Upper lobe of left lung (tissue), 6 donors: ENCODE measurements at regions not wholly inside any gene's neighbourhood (a gene's known extent, or its start where the extent isn't known, plus 50 kb on each side); places are given as distances from the start of the nearest gene placed in this dataset.

ENCODE experiments used
- ATAC-seq, 2 donors: fragments of 200-7000 bp; cut with Tn5 transposase; one replicate each; pipeline ENCODE4 v1.9.1; 2022; ENCODE audit warnings: mild to moderate bottlenecking in 2 of 2, moderate library complexity in 2 of 2; ENCODE audit not compliant: low FRiP score in 2 of 2
- DNase-seq, 2 donors: peaks; one replicate each; pipeline ENCODE4 v3.0.0-alpha.2; 2019 to 2020
- H3K27ac ChIP-seq, 4 donors: fragments of 200-600 bp; sonication (generic); one replicate each; pipeline ENCODE4 v1.5.1; 2016 to 2019
- H3K27me3 ChIP-seq, 4 donors: fragments of 200-600 bp; sonication (generic); one replicate each; pipeline ENCODE4 v1.5.1; 2017 to 2019
- H3K36me3 ChIP-seq, 4 donors: fragments of 200-600 bp; sonication (generic); one replicate each; pipeline ENCODE4 v1.5.1; 2016 to 2019
- H3K4me1 ChIP-seq, 4 donors: fragments of 200-600 bp; sonication (generic); one replicate each; pipeline ENCODE4 v1.5.1; 2018 to 2019
- H3K4me3 ChIP-seq, 4 donors: fragments of 200-600 bp; sonication (generic); one replicate each; pipeline ENCODE4 v1.5.1; 2017 to 2019; ENCODE audit warnings: mild to moderate bottlenecking in 2 of 4, moderate library complexity in 1 of 4
- H3K9me3 ChIP-seq, 4 donors: fragments of 200-600 bp; sonication (generic); one replicate each; pipeline ENCODE4 v1.5.1; 2018 to 2019
- EP300 ChIP-seq, 4 donors: sonication (generic); formaldehyde crosslinking; IDR thresholded peaks; one replicate each; pipeline ENCODE4 v1.5.1; 2017; ENCODE audit warnings: antibody characterized with exemption in 4 of 4, control low read depth in 2 of 4
- POLR2A ChIP-seq, 4 donors: fragments of 450-650 bp; IDR thresholded peaks; one replicate each; pipeline ENCODE4 v1.5.1; 2016 to 2017; ENCODE audit warnings: antibody characterized with exemption in 4 of 4, mild to moderate bottlenecking in 2 of 4
- POLR2AphosphoS5 ChIP-seq, 2 donors: sonication (generic); formaldehyde crosslinking; IDR thresholded peaks; one replicate each; pipeline ENCODE4 v1.5.1; 2017; ENCODE audit warnings: antibody characterized with exemption in 2 of 2
- WGBS, 2 donors: methylation state at CpG; one replicate each; pipeline ENCODE4 v1.1.5; 2017 to 2018; 5-methylcytosine and 5-hydroxymethylcytosine counted together
- TF ChIP-seq, protein P1 (sequence below), 6 experiments: fragments of 450-650 bp in 4 of 6; fragments of 200-600 bp in 2 of 6; sonication (generic) in 2 of 6; IDR thresholded peaks; one replicate each; pipeline ENCODE4 v1.5.1; 2016 to 2019; ENCODE audit warnings: antibody characterized with exemption in 6 of 6
- donor health status: DM: no; HTN: no; CAD: no; lungs with moderate emphysema.
- donor health status: DM: no; HTN: yes; CAD: no; lungs with severe emphysema.

DNA sequence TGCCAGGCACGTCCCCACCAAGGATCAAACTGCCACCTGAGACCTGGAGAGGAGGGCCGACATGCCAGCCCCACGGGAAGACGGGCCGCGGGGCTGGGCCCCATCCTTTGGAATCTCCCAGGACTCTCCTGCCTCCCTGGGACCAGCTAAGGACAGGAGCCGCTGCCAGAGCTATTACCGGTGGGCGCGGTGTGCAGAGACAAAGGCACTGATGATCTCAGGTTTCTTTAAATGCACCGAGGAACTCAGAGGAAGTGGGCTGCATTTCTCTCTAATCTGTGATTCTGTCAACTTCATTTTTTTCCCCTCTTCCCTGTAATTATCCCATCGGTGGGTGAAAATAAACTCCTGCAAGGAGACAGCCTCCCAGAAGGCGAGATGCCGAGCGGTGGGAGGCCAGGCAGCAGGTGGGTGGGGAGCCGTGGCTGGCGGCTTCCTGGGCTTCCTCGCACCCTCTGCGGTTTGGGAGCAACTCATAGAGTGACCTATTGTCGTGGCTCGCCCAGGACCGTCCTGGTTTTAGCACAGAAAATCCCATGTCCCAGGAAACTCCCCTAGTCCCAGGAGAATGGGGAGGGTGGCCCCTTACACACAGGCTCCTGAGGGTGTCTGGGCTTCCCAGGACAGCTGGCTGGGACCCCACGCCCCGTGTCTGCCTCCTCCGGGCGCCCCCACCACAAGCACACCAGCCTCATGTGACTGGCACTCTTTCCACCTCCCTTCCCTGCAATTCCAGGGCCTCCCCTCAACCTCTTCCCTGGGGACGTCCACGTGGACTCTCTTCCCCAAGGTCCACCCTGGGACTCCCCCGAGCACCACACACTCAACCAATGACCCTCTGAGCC, 62.3 kb upstream of the ADRA2C start:
- TF ChIP-seq EP300 (IDR thresholded peaks at IDR 0.05) (no peak), POLR2A (IDR thresholded peaks at IDR 0.05) (no peak)
- H3K36me3 ChIP-seq, result no peaks in the 10 kb centered on the region
- no peaks in the 10 kb centered on the region for H3K9me3 ChIP-seq
- WGBS, 2 donors, result 40 to 46% methylated on average over 18 to 24 of the region's 29 CpGs
- no peak overlapping the region for H3K4me3 ChIP-seq
- no peaks in the 10 kb centered on the region for H3K4me1 ChIP-seq
- H3K27me3 ChIP-seq, result peaks cover 0 to 23% (median 6%) of the 10 kb centered on the region in 4 donors
- ATAC-seq, result no peak
- DNase-seq, result peak in 1 of 2 donors; percentile 52
- no peak overlapping the region for H3K27ac ChIP-seq

DNA sequence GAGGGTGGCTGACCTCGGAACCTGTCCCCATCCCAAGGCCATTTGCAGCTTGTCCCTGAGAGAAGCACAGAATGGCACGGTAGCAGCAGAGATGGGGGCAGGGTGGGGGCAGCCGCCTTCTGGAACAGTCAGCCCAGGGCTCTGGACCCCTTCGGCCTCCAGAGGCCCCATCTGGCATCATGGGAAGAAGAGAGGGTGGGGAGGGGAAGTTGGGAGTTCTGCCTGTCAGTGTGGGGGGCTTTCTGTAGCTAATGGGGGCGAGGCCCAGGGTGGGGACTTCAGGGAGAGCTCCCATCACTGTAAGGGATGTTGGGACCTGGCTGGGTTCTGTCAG, 62.9 kb upstream of the ADRA2C start:
- no peaks in the 10 kb centered on the region for H3K4me1 ChIP-seq
- no peak for ATAC-seq
- H3K36me3 ChIP-seq, result no peaks in the 10 kb centered on the region
- no peak for DNase-seq
- TF ChIP-seq EP300 (IDR thresholded peaks at IDR 0.05), result no peak
- no peak for TF ChIP-seq POLR2A (IDR thresholded peaks at IDR 0.05)
- TF ChIP-seq, protein P1, sequence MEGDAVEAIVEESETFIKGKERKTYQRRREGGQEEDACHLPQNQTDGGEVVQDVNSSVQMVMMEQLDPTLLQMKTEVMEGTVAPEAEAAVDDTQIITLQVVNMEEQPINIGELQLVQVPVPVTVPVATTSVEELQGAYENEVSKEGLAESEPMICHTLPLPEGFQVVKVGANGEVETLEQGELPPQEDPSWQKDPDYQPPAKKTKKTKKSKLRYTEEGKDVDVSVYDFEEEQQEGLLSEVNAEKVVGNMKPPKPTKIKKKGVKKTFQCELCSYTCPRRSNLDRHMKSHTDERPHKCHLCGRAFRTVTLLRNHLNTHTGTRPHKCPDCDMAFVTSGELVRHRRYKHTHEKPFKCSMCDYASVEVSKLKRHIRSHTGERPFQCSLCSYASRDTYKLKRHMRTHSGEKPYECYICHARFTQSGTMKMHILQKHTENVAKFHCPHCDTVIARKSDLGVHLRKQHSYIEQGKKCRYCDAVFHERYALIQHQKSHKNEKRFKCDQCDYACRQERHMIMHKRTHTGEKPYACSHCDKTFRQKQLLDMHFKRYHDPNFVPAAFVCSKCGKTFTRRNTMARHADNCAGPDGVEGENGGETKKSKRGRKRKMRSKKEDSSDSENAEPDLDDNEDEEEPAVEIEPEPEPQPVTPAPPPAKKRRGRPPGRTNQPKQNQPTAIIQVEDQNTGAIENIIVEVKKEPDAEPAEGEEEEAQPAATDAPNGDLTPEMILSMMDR (IDR thresholded peaks at IDR 0.05), result no peak
- TF ChIP-seq POLR2AphosphoS5 (IDR thresholded peaks at IDR 0.05), result no peak
- no peak overlapping the region for H3K27ac ChIP-seq
- peaks cover 0 to 23% (median 6%) of the 10 kb centered on the region in 4 donors for H3K27me3 ChIP-seq
- no peak overlapping the region for H3K4me3 ChIP-seq
- 35 to 40% methylated on average over 4 to 5 of the region's 5 CpGs for WGBS, 2 donors
- H3K9me3 ChIP-seq, result no peaks in the 10 kb centered on the region

DNA sequence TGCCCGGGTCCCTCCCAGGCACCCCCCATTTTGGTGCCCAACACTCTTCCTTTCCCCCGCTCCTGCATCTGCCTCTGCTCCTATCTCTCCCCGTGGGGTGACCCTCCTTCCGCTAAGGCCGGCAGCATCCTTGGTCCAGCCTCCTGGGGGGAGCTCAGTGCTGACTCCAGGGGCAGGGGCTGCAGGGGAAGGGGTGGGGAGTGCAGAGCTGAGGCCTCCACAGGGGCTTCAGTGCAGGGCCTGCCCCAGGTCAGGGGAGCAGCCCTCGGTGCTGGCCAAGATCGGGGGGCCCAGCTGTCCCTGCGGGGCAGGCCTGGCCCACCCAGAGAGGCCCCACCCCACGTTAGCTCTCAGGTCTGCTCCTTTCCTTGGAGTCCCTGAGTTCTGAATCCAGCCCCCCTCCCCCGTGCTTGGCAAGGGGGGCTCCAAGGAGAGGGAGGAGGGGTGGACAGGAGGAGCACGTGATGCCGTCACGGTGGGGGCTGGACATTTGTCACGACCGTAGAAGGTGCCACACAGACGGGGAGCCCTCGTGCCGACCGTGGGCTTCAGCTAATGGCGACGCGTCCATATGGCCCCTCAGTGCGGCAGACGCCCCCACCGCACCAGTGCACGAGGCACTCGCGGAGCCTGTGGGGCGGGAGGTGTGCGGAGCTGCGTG, 63.5 kb upstream of the ADRA2C start:
- H3K4me1 ChIP-seq, result no peaks in the 10 kb centered on the region
- TF ChIP-seq EP300 (IDR thresholded peaks at IDR 0.05) (no peak), POLR2AphosphoS5 (IDR thresholded peaks at IDR 0.05) (no peak), POLR2A (IDR thresholded peaks at IDR 0.05) (no peak)
- TF ChIP-seq, protein P1 (IDR thresholded peaks at IDR 0.05), result no peak
- no peak overlapping the region for H3K27ac ChIP-seq
- 46 to 75% methylated on average over 16 to 30 of the region's 31 CpGs for WGBS, 2 donors
- no peak overlapping the region for H3K4me3 ChIP-seq
- H3K36me3 ChIP-seq, result no peaks in the 10 kb centered on the region
- DNase-seq (peak in 1 of 2 donors; percentile 68), ATAC-seq (no peak)
- peaks cover 0 to 4% (median under 1%) of the 10 kb centered on the region in 4 donors for H3K9me3 ChIP-seq
- H3K27me3 ChIP-seq, result peaks cover 0 to 23% (median 6%) of the 10 kb centered on the region in 4 donors

DNA sequence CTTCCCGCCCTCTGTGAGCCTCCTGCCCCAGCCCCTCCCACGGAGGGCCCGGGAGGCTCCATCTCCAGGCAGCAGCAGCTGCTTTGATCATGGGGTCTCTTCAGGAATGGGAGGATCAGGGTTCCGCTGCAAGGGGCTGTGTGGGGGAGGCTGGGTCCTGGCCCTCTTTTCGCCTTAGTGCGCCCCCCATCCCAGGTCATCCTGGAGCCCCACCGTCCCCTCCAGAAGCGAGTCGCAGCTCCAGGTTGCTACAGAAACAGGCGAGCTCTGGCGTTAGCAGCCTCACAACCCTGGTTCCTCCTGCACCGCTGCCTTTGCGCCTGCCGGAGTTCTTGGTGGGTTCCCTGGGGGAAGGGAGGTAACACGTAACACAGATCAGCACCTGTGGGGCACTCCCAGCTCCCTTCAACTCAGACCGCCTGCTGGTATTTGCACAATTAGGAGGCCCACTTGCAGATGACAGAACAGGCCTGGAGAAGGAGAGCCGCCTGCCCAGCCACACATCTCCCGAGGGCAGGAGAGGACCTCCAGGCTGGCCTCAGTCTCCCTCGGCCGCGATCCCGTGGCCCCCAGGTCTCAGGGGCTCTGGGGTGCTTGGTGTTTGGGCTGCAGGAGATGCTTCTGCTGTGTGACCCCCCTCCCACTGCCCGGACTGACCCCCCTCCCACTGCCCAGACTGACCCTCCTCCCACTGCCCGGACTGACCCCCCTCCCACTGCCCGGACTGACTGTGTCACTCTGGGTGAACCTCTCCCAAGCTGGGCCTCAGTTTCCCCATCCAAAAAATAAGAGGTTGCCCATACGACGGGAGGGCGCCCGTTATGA, 64.2 kb upstream of the ADRA2C start:
- Histone ChIP-seq H3K4me3 (no peak overlapping the region), H3K9me3 (peaks cover 0 to 10% (median 3%) of the 10 kb centered on the region in 4 donors), H3K27ac (no peak overlapping the region), H3K4me1 (no peaks in the 10 kb centered on the region), H3K27me3 (peaks cover 0 to 23% (median 6%) of the 10 kb centered on the region in 4 donors), H3K36me3 (no peaks in the 10 kb centered on the region)
- peak in 1 of 2 donors; percentile 70 for DNase-seq
- TF ChIP-seq EP300 (IDR thresholded peaks at IDR 0.05) (no peak), POLR2AphosphoS5 (IDR thresholded peaks at IDR 0.05) (no peak), POLR2A (IDR thresholded peaks at IDR 0.05) (no peak)
- TF ChIP-seq, protein P1 (IDR thresholded peaks at IDR 0.05), result no peak
- ATAC-seq, result no peak
- 58 to 62% methylated on average over 8 to 29 of the region's 29 CpGs for WGBS, 2 donors

DNA sequence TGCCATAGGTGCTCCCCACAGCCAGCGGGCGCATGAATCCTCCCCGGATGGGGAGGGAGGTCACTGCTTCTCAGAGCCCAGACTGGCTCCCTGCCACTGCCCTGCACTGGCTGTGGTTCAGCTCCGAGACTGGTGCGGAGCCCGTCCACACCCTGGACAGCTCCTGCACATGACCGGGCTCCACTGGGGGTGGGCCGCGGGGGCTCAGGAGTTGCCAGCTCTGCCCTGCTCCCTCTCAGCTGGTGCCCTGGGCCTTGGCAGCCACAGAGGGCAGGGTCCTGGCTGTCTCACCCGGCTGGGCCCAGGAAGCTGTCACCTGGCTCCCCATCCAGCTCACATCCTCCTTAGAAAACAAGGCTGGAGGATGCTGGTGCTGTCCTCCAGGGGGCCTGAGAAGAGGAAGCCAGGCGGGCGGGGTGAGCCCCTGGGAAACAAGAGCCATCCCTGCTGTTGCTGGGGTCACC, 64.9 kb upstream of the ADRA2C start:
- DNase-seq (peak in 1 of 2 donors; percentile 75), ATAC-seq (no peak)
- 40 to 62% methylated on average over 1 to 11 of the region's 12 CpGs for WGBS, 2 donors
- Histone ChIP-seq H3K36me3 (no peaks in the 10 kb centered on the region), H3K9me3 (peaks cover 0 to 16% (median 3%) of the 10 kb centered on the region in 4 donors), H3K27ac (no peak overlapping the region), H3K27me3 (peaks cover 0 to 23% (median 6%) of the 10 kb centered on the region in 4 donors), H3K4me1 (no peaks in the 10 kb centered on the region), H3K4me3 (no peak overlapping the region)
- TF ChIP-seq POLR2A (IDR thresholded peaks at IDR 0.05), result no peak
- TF ChIP-seq EP300 (IDR thresholded peaks at IDR 0.05), result no peak
- TF ChIP-seq, protein P1 (IDR thresholded peaks at IDR 0.05), result no peak
- no peak for TF ChIP-seq POLR2AphosphoS5 (IDR thresholded peaks at IDR 0.05)
